ENCODE measurements at regions not wholly inside any gene's neighbourhood (a gene's known extent, or its start where the extent isn't known, plus 50 kb on each side); places are given as distances from the start of the nearest gene placed in this dataset.

DNA sequence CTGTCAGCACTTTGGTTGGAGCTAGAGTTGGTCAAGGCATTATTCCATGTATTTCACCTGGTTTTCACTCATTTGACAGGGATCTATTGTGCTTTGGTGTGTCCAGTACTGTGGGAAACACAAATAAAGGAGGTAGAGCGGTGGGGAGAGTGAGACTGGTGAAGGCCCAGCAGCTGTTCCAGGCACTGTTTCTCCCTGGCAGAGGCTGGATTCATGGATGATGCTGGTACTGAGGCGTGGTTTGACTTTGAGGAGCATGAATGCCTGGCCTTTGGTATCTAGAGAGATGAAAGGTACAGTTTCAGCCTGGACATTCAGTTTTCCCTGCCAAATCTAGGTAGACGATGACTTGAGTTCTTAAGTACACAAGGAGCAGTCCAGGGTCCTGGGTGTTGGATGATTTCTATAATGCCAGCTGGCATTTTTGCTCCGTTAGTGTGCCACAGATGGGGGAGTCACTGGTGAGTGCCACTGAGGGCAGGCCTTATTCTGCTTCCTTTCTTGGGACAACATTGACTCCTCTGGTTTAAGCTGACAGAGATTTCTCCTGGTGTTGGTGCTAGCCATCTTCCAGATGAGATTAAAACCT is 162.2 kb upstream of the BMPER start:
- Histone ChIP-seq H3K27me3 (no peaks in the 10 kb centered on the region), H3K4me1 (no peaks in the 10 kb centered on the region), H3K9me3 (no peaks in the 10 kb centered on the region), H3K4me3 (no peak overlapping the region), H3K27ac (peak overlapping the region in 1 of 5 donors; percentile 28), H3K36me3 (no peaks in the 10 kb centered on the region)
- TF ChIP-seq EP300 (IDR thresholded peaks at IDR 0.05) (no peak), POLR2AphosphoS5 (IDR thresholded peaks at IDR 0.05) (no peak), POLR2A (IDR thresholded peaks at IDR 0.05) (no peak)
- TF ChIP-seq, protein P1, sequence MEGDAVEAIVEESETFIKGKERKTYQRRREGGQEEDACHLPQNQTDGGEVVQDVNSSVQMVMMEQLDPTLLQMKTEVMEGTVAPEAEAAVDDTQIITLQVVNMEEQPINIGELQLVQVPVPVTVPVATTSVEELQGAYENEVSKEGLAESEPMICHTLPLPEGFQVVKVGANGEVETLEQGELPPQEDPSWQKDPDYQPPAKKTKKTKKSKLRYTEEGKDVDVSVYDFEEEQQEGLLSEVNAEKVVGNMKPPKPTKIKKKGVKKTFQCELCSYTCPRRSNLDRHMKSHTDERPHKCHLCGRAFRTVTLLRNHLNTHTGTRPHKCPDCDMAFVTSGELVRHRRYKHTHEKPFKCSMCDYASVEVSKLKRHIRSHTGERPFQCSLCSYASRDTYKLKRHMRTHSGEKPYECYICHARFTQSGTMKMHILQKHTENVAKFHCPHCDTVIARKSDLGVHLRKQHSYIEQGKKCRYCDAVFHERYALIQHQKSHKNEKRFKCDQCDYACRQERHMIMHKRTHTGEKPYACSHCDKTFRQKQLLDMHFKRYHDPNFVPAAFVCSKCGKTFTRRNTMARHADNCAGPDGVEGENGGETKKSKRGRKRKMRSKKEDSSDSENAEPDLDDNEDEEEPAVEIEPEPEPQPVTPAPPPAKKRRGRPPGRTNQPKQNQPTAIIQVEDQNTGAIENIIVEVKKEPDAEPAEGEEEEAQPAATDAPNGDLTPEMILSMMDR (IDR thresholded peaks at IDR 0.05): no peak
- no peak for DNase-seq
- 86 to 92% (median 88%) methylated on average over 4 of the region's 4 CpGs for WGBS, 5 donors
- intact Hi-C loops (cut with DNase I; ENCODE audit: low total_unique reads): no loop called here

DNA sequence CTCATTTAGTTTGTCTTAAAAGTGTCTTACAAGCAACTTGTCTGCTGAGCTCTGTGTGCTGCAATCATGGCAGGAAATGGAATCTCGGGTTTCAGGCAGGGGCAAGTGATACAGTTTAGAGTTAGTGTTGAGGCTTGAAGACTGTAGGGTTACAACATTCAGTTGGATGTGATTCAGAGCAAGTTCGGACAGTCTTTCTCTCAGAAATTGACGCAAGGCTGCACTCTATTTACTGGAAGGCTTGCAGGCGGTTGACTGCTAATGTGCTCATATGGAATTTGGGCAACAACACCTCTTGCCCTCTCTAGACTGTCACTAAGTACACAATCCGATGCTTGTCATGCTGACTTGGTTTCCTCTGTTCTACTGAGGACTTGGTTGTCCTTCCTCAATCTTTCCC is 161.7 kb upstream of the BMPER start:
- Histone ChIP-seq H3K27ac (no peak overlapping the region), H3K27me3 (no peaks in the 10 kb centered on the region), H3K4me3 (no peak overlapping the region), H3K9me3 (no peaks in the 10 kb centered on the region), H3K4me1 (no peaks in the 10 kb centered on the region), H3K36me3 (no peaks in the 10 kb centered on the region)
- TF ChIP-seq POLR2A (IDR thresholded peaks at IDR 0.05) (no peak), EP300 (IDR thresholded peaks at IDR 0.05) (no peak), POLR2AphosphoS5 (IDR thresholded peaks at IDR 0.05) (no peak)
- TF ChIP-seq, protein P1 (IDR thresholded peaks at IDR 0.05): no peak
- intact Hi-C loops (cut with DNase I; ENCODE audit: low total_unique reads): no loop called here
- DNase-seq: no peak
- 82 to 89% (median 83%) methylated on average over 5 of the region's 5 CpGs for WGBS, 5 donors

DNA sequence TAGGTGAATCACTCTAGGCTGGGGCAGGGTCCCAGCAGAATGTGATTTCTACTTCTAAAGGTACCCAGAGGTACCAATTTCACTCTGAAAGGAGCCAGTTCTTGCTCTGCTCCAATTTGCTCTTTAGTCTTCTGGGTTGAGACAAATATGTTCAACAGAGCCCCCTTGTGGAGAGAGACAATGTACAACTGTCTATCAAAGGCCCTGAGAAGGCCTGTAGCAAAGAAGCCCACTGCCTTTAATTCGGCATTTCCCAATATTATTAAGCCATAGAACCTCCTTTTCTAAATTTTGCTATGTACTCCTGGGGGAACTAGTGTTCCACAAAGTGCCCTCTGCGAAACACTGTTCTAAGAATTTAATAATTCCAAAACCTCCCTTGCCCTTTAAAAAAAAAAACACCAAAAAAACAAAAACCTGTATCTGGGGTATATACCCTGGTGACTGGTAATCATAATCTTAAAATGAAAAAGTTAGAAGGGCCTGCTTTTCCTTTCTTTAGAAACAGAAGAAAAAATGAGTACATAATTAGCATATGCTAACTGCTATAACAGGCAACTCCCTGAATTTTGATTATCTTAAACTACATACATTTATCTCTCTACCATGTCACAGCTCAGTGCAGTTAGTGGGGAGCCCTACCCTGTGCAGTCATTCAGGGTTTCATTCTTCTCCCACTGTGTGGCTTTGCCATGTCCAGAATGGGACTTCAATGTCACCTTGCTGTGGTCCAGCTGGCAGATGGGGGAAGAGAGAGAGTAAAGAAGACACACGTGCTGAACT is 160.9 kb upstream of the BMPER start:
- Histone ChIP-seq H3K4me1 (no peaks in the 10 kb centered on the region), H3K36me3 (no peaks in the 10 kb centered on the region), H3K4me3 (no peak overlapping the region), H3K27me3 (no peaks in the 10 kb centered on the region), H3K27ac (no peak overlapping the region), H3K9me3 (no peaks in the 10 kb centered on the region)
- DNase-seq: no peak
- intact Hi-C loops (cut with DNase I; ENCODE audit: low total_unique reads): no loop called here
- 89 to 93% (median 91%) methylated on average over 3 of the region's 3 CpGs for WGBS, 5 donors
- TF ChIP-seq POLR2AphosphoS5 (IDR thresholded peaks at IDR 0.05): no peak
- TF ChIP-seq, protein P1 (IDR thresholded peaks at IDR 0.05): peak in 2 of 7 experiments; percentile 13 to 32
- no peak for TF ChIP-seq EP300 (IDR thresholded peaks at IDR 0.05)
- TF ChIP-seq POLR2A (IDR thresholded peaks at IDR 0.05): no peak

DNA sequence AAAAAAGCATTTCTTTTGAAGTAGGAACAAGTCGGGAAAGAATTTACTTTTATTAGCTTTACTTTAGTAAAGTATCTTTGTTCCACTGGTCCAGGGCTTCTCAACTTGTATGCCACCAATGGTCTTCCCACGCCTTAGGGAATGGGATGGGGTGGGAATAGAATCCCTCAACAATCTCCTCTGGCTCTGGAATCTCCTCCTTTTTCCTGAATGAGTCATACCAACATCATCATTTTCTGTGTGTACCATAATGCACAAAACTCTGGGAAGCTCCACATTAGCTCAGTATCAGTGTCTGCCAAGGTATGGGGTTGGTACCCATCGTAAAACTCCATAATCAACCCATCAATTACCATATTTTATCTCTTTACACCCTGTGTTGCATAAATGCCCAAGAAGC is 159.4 kb upstream of the BMPER start:
- intact Hi-C loops (cut with DNase I; ENCODE audit: low total_unique reads): no loop called here
- 70 to 94% (median 88%) methylated on average over 3 of the region's 3 CpGs for WGBS, 5 donors
- no peaks in the 10 kb centered on the region for H3K36me3 ChIP-seq
- TF ChIP-seq, protein P1 (IDR thresholded peaks at IDR 0.05): no peak
- TF ChIP-seq POLR2AphosphoS5 (IDR thresholded peaks at IDR 0.05) (no peak), EP300 (IDR thresholded peaks at IDR 0.05) (no peak), POLR2A (IDR thresholded peaks at IDR 0.05) (no peak)
- no peaks in the 10 kb centered on the region for H3K9me3 ChIP-seq
- H3K4me3 ChIP-seq: no peak overlapping the region
- no peaks in the 10 kb centered on the region for H3K4me1 ChIP-seq
- no peak for DNase-seq
- H3K27me3 ChIP-seq: no peaks in the 10 kb centered on the region
- no peak overlapping the region for H3K27ac ChIP-seq

Measured in stomach (tissue), 8 donors.